ENCODE measurements at regions not wholly inside any gene's neighbourhood (a gene's known extent, or its start where the extent isn't known, plus 50 kb on each side); places are given as distances from the start of the nearest gene placed in this dataset.

DNA sequence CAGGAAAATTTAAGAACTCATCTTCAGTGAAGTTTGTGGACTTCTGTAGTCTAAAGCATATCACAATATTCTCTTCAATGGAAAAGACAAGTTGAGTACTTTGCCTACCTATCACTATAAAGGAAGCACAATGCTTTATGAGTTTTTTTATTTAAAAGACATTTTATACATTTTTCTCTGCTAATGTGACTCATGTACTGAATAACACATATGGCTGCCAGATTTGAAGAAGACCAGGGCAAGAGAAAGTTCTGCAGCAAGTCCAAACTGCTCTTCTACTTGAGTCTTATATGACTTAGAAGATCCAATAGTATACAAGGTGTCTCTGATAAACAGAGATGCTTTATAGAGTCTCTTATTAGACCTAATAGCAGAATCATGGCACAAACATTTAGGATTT lies 978.4 kb downstream of the TLE4 start:
- TF ChIP-seq, protein P1, sequence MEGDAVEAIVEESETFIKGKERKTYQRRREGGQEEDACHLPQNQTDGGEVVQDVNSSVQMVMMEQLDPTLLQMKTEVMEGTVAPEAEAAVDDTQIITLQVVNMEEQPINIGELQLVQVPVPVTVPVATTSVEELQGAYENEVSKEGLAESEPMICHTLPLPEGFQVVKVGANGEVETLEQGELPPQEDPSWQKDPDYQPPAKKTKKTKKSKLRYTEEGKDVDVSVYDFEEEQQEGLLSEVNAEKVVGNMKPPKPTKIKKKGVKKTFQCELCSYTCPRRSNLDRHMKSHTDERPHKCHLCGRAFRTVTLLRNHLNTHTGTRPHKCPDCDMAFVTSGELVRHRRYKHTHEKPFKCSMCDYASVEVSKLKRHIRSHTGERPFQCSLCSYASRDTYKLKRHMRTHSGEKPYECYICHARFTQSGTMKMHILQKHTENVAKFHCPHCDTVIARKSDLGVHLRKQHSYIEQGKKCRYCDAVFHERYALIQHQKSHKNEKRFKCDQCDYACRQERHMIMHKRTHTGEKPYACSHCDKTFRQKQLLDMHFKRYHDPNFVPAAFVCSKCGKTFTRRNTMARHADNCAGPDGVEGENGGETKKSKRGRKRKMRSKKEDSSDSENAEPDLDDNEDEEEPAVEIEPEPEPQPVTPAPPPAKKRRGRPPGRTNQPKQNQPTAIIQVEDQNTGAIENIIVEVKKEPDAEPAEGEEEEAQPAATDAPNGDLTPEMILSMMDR (IDR thresholded peaks at IDR 0.05; ENCODE audit: control insufficient read depth, extremely low read depth, insufficient read depth): no peak
- H3K4me3 ChIP-seq (ENCODE audit: low read depth, low read length): no peak overlapping the region
- no peak for DNase-seq (ENCODE audit: low read depth)

DNA sequence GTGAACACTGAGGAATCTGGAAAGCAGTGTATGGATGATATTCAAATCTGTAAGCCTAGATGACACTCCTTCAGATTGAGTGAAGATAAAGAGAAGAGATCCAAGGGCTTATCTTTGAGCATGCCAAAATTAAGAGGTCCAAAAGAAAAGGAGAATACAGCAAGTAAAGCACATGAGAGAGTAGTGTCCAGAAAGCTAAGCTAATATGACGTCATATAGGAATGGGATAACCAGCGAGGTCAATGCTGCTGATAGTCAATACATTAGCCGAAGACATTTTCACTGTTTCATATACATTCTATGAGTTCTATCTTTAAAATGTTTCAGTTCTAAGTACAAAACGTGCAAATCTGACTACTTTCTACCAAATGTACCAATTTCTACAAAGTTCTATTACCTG lies 975.8 kb downstream of the TLE4 start:
- no peak overlapping the region for H3K4me3 ChIP-seq (ENCODE audit: low read depth, low read length)
- TF ChIP-seq, protein P1 (IDR thresholded peaks at IDR 0.05; ENCODE audit: control insufficient read depth, extremely low read depth, insufficient read depth): no peak
- no peak for DNase-seq (ENCODE audit: low read depth)

DNA sequence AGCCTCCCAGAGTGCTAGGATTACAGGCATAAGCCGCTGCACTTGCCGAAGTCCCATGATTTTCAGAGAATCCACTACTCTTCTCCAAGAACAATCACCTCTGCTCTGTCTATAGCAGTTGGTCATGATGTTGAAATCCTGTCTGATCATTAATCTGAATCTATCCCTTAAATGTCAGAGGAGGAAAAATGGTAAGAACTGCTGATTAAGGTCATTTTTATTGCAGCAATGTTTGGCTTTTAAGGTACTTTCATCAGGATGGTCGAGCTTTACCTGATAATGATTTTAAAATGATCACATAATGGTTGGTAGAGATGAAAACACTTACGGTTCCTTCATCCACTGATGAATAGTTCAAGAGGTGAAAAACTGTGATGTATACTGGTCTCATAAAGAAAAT lies 968.6 kb downstream of the TLE4 start:
- H3K4me3 ChIP-seq (ENCODE audit: low read depth, low read length): no peak overlapping the region
- TF ChIP-seq, protein P1 (IDR thresholded peaks at IDR 0.05; ENCODE audit: control insufficient read depth, extremely low read depth, insufficient read depth): no peak
- DNase-seq (ENCODE audit: low read depth): no peak

DNA sequence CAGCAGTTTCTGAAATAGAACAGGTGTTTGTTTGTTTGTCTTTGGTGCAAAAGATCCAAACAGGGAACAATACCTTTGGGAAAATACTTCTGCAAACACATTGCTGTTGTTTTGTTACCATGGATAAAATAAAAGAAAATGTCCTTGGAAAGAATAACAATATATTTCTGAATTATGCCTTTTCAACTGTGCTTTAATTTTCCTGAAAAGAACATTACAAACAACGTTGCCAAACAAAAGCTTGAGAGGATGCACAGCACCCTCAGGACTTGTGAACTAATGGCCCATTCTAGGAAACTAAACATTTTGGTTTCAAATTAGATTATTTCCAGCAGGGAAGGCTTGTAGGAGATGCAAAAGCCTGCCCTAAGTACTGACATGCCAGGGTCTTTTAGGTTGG lies 967.2 kb downstream of the TLE4 start:
- H3K4me3 ChIP-seq (ENCODE audit: low read depth, low read length): no peak overlapping the region
- no peak for DNase-seq (ENCODE audit: low read depth)
- TF ChIP-seq, protein P1 (IDR thresholded peaks at IDR 0.05; ENCODE audit: control insufficient read depth, extremely low read depth, insufficient read depth): no peak

DNA sequence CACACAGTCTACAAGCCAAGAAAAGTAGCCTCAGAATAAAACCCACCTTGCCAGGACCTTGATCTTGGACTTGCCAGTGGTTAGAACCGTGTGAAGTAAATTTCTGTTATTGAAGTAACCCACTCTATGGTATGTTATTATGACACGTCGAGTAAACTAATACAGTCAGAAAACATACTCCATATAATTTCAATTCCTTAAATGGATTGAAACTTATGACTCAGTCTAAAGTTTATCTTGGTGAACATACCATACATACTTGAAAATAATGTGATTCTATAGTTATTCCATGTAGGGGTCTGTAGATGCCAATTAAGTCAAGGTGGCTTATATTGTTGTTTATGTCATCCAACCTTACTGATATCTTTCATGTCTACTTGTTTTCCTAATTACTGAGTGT lies 950.7 kb downstream of the TLE4 start:
- TF ChIP-seq, protein P1 (IDR thresholded peaks at IDR 0.05; ENCODE audit: control insufficient read depth, extremely low read depth, insufficient read depth): no peak
- no peak overlapping the region for H3K4me3 ChIP-seq (ENCODE audit: low read depth, low read length)
- no peak for DNase-seq (ENCODE audit: low read depth)

DNA sequence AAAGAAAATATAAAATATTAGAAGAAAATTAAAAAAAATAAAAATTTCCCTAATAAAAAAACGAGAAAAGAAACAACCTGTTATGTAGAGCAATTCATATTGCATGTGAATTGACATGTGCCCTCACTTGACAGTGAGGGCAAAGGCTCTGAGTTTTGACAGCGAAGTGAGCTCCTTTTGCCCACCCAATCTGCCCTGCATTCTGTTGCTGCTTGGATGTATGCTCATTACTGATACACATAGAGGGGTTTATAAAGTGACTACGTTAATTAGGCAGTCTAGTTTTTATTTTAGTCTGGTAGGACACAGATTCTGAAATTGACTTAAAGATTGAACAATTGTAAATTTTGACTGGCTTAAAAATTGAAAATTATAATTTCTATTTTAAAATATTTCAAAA lies 949.4 kb downstream of the TLE4 start:
- no peak for DNase-seq (ENCODE audit: low read depth)
- TF ChIP-seq, protein P1 (IDR thresholded peaks at IDR 0.05; ENCODE audit: control insufficient read depth, extremely low read depth, insufficient read depth): no peak
- H3K4me3 ChIP-seq (ENCODE audit: low read depth, low read length): no peak overlapping the region

DNA sequence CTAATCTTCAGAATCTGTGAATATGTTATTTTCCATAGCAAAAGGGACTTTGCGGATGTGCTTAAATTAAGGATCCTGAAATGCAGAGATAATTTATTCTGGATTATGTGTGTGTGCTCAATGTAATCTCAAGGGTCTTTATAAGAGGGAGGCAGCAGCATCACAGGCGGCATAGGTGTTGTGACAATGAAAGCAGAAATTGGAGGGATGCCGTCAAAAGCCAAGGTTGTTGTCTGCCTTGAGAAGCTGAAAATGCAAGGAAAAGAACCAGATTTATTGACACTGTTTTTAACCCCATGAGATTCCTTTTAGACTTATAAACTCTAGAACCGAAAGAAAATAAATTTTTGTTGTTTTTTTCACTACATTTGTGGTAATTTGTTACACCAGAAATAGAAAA lies 948.5 kb downstream of the TLE4 start:
- TF ChIP-seq, protein P1 (IDR thresholded peaks at IDR 0.05; ENCODE audit: control insufficient read depth, extremely low read depth, insufficient read depth): no peak
- DNase-seq (ENCODE audit: low read depth): no peak
- no peak overlapping the region for H3K4me3 ChIP-seq (ENCODE audit: low read depth, low read length)
